Suprapubic skin (tissue), 4 donors: ENCODE measurements at regions not wholly inside any gene's neighbourhood (a gene's known extent, or its start where the extent isn't known, plus 50 kb on each side); places are given as distances from the start of the nearest gene placed in this dataset.
"Not testable (repeated sequence)": the region's sequence is repeated elsewhere in the genome, so short reads cannot be mapped to it uniquely, and the experiment has no call there.

ENCODE experiments used
- DNase-seq, 2 donors: peaks; one replicate each; pipeline ENCODE4 v3.0.0-alpha.2; 2019; ENCODE audit warnings: low spot score in 2 of 2
- H3K27ac ChIP-seq: fragments of 200-600 bp; sonication (generic); one replicate; pipeline ENCODE4 v1.5.1; 2019
- H3K27me3 ChIP-seq: fragments of 200-600 bp; sonication (generic); one replicate; pipeline ENCODE4 v1.5.1; 2019
- H3K36me3 ChIP-seq: fragments of 200-600 bp; sonication (generic); one replicate; pipeline ENCODE4 v1.5.1; 2019
- H3K4me1 ChIP-seq: fragments of 200-600 bp; sonication (generic); one replicate; pipeline ENCODE4 v1.5.1; 2019
- H3K4me3 ChIP-seq: fragments of 200-600 bp; sonication (generic); one replicate; pipeline ENCODE4 v1.5.1; 2019; ENCODE audit warnings: mild to moderate bottlenecking
- H3K9me3 ChIP-seq: fragments of 200-600 bp; sonication (generic); one replicate; pipeline ENCODE4 v1.5.1; 2019
- CTCF ChIP-seq, 2 donors: fragments of 200-600 bp in 1 of 2; fragments of 450-650 bp in 1 of 2; sonication (generic) in 1 of 2; IDR thresholded peaks; one replicate each; pipeline ENCODE4 v1.5.1; 2016 to 2019; ENCODE audit warnings: antibody characterized with exemption in 2 of 2, mild to moderate bottlenecking in 1 of 2, moderate library complexity in 1 of 2
- EP300 ChIP-seq: sonication (generic); formaldehyde crosslinking; IDR thresholded peaks from one replicate; pipeline ENCODE4 v1.6.1; 2017; ENCODE audit warnings: antibody characterized with exemption
- POLR2A ChIP-seq, 2 donors: fragments of 450-650 bp; IDR thresholded peaks; one replicate each; pipeline ENCODE4 v1.6.1; 2017; ENCODE audit warnings: antibody characterized with exemption in 2 of 2, mild to moderate bottlenecking in 2 of 2, moderate library complexity in 2 of 2
- POLR2AphosphoS5 ChIP-seq, 3 donors: sonication (generic); formaldehyde crosslinking; IDR thresholded peaks; one replicate each; pipeline ENCODE4 v1.6.1; 2017; ENCODE audit warnings: antibody characterized with exemption in 3 of 3
- WGBS: methylation state at CpG from one replicate; pipeline ENCODE4 v1.1.5; 2018; 5-methylcytosine and 5-hydroxymethylcytosine counted together

GRCh38 chr2:77767388-77768076 lies 245.4 kb upstream of the LRRTM4 start:
- no peak for DNase-seq
- TF ChIP-seq POLR2A (IDR thresholded peaks at IDR 0.05) (no peak), POLR2AphosphoS5 (IDR thresholded peaks at IDR 0.05) (no peak), CTCF (IDR thresholded peaks at IDR 0.05) (no peak), EP300 (no peak)
- no peak overlapping the region for H3K27ac ChIP-seq
- WGBS, result 77% methylated on average over 6 of the region's 8 CpGs
- H3K9me3 ChIP-seq, result no peaks in the 10 kb centered on the region
- H3K4me3 ChIP-seq, result no peak overlapping the region
- H3K27me3 ChIP-seq, result no peaks in the 10 kb centered on the region
- no peaks in the 10 kb centered on the region for H3K4me1 ChIP-seq
- no peaks in the 10 kb centered on the region for H3K36me3 ChIP-seq

DNA sequence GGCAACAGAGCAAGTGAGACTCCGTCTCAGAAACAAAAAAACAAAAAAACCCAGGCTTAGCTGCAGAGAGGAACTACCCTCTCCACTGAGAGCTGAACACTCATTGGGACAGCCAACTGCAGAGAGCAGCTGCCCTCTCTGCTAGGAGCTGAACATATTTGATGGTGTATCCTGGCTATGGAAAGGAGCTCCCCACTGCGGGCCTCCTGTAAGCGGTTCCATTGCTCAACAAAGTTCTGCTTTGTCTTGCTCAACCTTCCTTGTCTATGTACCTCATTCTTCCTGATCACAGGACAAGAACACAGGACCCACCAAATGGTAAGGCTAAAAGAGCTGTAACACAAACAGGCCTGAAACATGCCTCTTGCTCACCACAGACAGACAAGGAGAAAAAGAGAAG lies 246.3 kb upstream of the LRRTM4 start:
- DNase-seq, result no peak
- no peaks in the 10 kb centered on the region for H3K9me3 ChIP-seq
- TF ChIP-seq EP300 (no peak), POLR2A (IDR thresholded peaks at IDR 0.05) (no peak), POLR2AphosphoS5 (IDR thresholded peaks at IDR 0.05) (no peak)
- H3K27me3 ChIP-seq, result no peaks in the 10 kb centered on the region
- no peaks in the 10 kb centered on the region for H3K4me1 ChIP-seq
- no peak overlapping the region for H3K27ac ChIP-seq
- H3K4me3 ChIP-seq, result no peak overlapping the region
- H3K36me3 ChIP-seq, result no peaks in the 10 kb centered on the region
- 73% methylated on average over 3 of the region's 3 CpGs for WGBS

- Histone ChIP-seq H3K27me3 (no peaks in the 10 kb centered on the region), H3K36me3 (no peaks in the 10 kb centered on the region), H3K4me1 (no peaks in the 10 kb centered on the region), H3K27ac (no peak overlapping the region), H3K4me3 (no peak overlapping the region), H3K9me3 (no peaks in the 10 kb centered on the region)
- no peak for DNase-seq
- no peak for TF ChIP-seq CTCF (IDR thresholded peaks at IDR 0.05)
- no peak for TF ChIP-seq EP300
- no peak for TF ChIP-seq POLR2A (IDR thresholded peaks at IDR 0.05)
- TF ChIP-seq POLR2AphosphoS5 (IDR thresholded peaks at IDR 0.05), result no peak
Measured at GRCh38 chr2:77778917-77779316, 256.7 kb upstream of the LRRTM4 start.

DNA sequence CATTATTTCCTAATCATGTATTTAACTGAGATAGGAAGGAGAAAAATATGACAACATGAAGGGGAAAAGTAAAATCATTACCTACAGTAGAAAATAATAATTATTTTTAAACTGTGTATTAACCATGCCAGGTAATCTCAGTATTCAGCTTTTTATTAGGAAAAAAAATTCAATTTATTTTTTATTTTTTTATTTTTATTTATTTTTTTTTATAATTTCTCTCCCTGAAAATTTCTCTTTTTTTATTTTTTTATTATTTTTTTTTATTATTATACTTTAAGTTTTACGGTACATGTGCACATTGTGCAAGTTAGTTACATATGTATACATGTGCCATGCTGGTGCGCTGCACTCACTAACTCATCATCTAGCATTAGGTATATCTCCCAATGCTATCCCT lies 271.3 kb upstream of the LRRTM4 start:
- not testable (repeated sequence) for H3K4me3 ChIP-seq, H3K9me3 ChIP-seq, DNase-seq, H3K36me3 ChIP-seq, H3K4me1 ChIP-seq, H3K27ac ChIP-seq, H3K27me3 ChIP-seq
- WGBS, result 93% methylated on average over 2 of the region's 2 CpGs

DNA sequence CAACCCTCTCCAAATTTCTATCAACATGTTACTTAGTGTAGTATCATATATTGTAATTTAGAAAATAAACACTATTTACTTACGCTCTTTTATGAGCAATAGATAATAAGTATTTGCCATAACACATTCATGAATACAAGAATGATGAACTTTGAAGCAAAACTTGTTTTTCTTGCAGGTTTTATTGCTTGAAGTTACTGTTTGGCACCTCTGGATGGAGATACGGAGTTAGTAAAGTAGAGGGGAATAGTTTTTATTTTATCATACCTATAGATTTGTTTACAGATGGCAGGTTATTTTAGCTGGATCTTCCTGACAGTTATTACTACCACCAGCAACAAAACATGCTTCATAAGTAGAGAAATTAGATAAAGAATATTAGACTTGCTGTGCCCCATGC lies 274.2 kb upstream of the LRRTM4 start:
- no peaks in the 10 kb centered on the region for H3K9me3 ChIP-seq
- 64% methylated on average over 2 of the region's 2 CpGs for WGBS
- H3K4me3 ChIP-seq, result no peak overlapping the region
- H3K36me3 ChIP-seq, result no peaks in the 10 kb centered on the region
- DNase-seq, result no peak
- TF ChIP-seq EP300 (no peak), POLR2AphosphoS5 (IDR thresholded peaks at IDR 0.05) (no peak), POLR2A (IDR thresholded peaks at IDR 0.05) (no peak), CTCF (IDR thresholded peaks at IDR 0.05) (no peak)
- no peaks in the 10 kb centered on the region for H3K4me1 ChIP-seq
- no peaks in the 10 kb centered on the region for H3K27me3 ChIP-seq
- no peak overlapping the region for H3K27ac ChIP-seq

DNA sequence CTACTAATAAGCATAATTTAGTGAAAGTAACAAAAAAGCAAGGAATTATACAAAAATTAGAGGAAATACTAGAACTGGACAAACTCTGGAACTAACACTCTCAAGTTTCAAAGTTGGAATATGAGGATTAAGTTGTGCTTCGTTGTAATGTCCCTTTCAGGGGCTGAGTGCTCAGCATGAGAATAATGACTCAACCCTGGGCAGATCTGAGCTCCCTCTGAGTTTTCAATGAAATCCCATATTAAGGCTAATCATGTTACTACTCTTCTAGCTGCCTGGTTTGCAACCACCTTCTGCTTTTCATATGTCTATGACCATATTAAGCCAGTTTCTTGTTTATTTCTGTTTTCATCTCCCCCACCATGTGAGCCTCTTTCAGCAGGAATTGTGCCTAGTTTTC lies 274.9 kb upstream of the LRRTM4 start:
- Histone ChIP-seq H3K27ac (no peak overlapping the region), H3K4me1 (no peaks in the 10 kb centered on the region), H3K36me3 (no peaks in the 10 kb centered on the region), H3K27me3 (no peaks in the 10 kb centered on the region), H3K9me3 (no peaks in the 10 kb centered on the region), H3K4me3 (no peak overlapping the region)
- no peak for TF ChIP-seq CTCF (IDR thresholded peaks at IDR 0.05)
- TF ChIP-seq POLR2A (IDR thresholded peaks at IDR 0.05), result no peak
- TF ChIP-seq POLR2AphosphoS5 (IDR thresholded peaks at IDR 0.05), result no peak
- no peak for TF ChIP-seq EP300
- DNase-seq, result no peak
- WGBS, result 48% methylated on average over 1 of the region's 1 CpG
